Neutrophil (primary cell): ENCODE measurements at regions not wholly inside any gene's neighbourhood (a gene's known extent, or its start where the extent isn't known, plus 50 kb on each side); places are given as distances from the start of the nearest gene placed in this dataset.

Experiments used
- H3K27ac ChIP-seq: fragments of 200-600 bp; sonication (generic); 2 replicates; pipeline ENCODE4 v1.5.1; 2016; ENCODE audit warnings: mild to moderate bottlenecking, moderate library complexity
- H3K27me3 ChIP-seq: fragments of 200-600 bp; sonication (generic); 2 replicates; pipeline ENCODE4 v1.6.0; 2016; ENCODE audit warnings: mild to moderate bottlenecking
- H3K36me3 ChIP-seq: fragments of 200-600 bp; sonication (generic); 2 replicates; pipeline ENCODE4 v1.5.1; 2017
- H3K4me1 ChIP-seq, 2 experiments: fragments of 200-600 bp in 1 of 2; sonication (generic) in 1 of 2; 1 replicate in 1 of 2; 2 replicates in 1 of 2; pipeline versions ENCODE4 v1.5.1 to v1.6.1; 2013 to 2016; ENCODE audit warnings: low read depth in 1 of 2, low read length in 1 of 2, mild to moderate bottlenecking in 1 of 2, moderate library complexity in 1 of 2; ENCODE audit not compliant: control insufficient read depth in 1 of 2, insufficient read depth in 1 of 2
- H3K4me3 ChIP-seq, 2 experiments: fragments of 200-600 bp in 1 of 2; sonication (generic) in 1 of 2; 1 replicate in 1 of 2; 2 replicates in 1 of 2; pipeline ENCODE4 v1.5.1; 2013 to 2016; ENCODE audit warnings: low read depth in 1 of 2, low read length in 1 of 2, mild to moderate bottlenecking in 1 of 2, moderate library complexity in 1 of 2
- H3K9me3 ChIP-seq: fragments of 200-600 bp; sonication (generic); 2 replicates; pipeline ENCODE4 v1.5.1; 2016
- CTCF ChIP-seq: fragments of 200-600 bp; sonication (generic); IDR thresholded peaks from 2 replicates; pipeline ENCODE4 v1.5.1; 2016; ENCODE audit warnings: antibody characterized with exemption

GRCh38 chr2:196538646-196539045, 100.9 kb upstream of the CCDC150 start:
- peaks cover 11% of the 10 kb centered on the region for H3K27me3 ChIP-seq
- no peaks in the 10 kb centered on the region for H3K9me3 ChIP-seq
- TF ChIP-seq CTCF = no peak
- no peaks in the 10 kb centered on the region for H3K4me1 ChIP-seq
- no peak overlapping the region for H3K4me3 ChIP-seq
- H3K27ac ChIP-seq = no peak overlapping the region
- H3K36me3 ChIP-seq = no peaks in the 10 kb centered on the region

- TF ChIP-seq CTCF = no peak
- Histone ChIP-seq H3K27me3 (peaks cover 11% of the 10 kb centered on the region), H3K27ac (no peak overlapping the region)
These were observed 94.5 kb upstream of the CCDC150 start for GRCh38 chr2:196544906-196545433.

GRCh38 chr2:196546151-196546919, 93.2 kb upstream of the CCDC150 start:
- Histone ChIP-seq H3K27me3 (peaks cover 22% of the 10 kb centered on the region), H3K4me1 (no peaks in the 10 kb centered on the region), H3K27ac (no peak overlapping the region), H3K36me3 (no peaks in the 10 kb centered on the region), H3K4me3 (no peak overlapping the region), H3K9me3 (no peaks in the 10 kb centered on the region)
- TF ChIP-seq CTCF = no peak

More at GRCh38 chr2:196544906-196545433, 94.5 kb upstream of the CCDC150 start:
- Histone ChIP-seq H3K4me3 (no peak overlapping the region), H3K9me3 (no peaks in the 10 kb centered on the region), H3K36me3 (no peaks in the 10 kb centered on the region), H3K4me1 (no peaks in the 10 kb centered on the region)

- H3K27me3 ChIP-seq = peaks cover 37% of the 10 kb centered on the region
- TF ChIP-seq CTCF = no peak
- no peak overlapping the region for H3K27ac ChIP-seq
- no peaks in the 10 kb centered on the region for H3K36me3 ChIP-seq
- no peaks in the 10 kb centered on the region for H3K4me1 ChIP-seq
- no peaks in the 10 kb centered on the region for H3K9me3 ChIP-seq
- H3K4me3 ChIP-seq = no peak overlapping the region
These were observed 90.5 kb upstream of the CCDC150 start for GRCh38 chr2:196549052-196549451.

GRCh38 chr2:196551014-196551413, 88.5 kb upstream of the CCDC150 start:
- Histone ChIP-seq H3K27ac (no peak overlapping the region), H3K9me3 (no peaks in the 10 kb centered on the region), H3K4me3 (no peak overlapping the region), H3K36me3 (no peaks in the 10 kb centered on the region), H3K4me1 (no peaks in the 10 kb centered on the region), H3K27me3 (peaks cover 37% of the 10 kb centered on the region)
- TF ChIP-seq CTCF = no peak
